ENCODE measurements at regions not wholly inside any gene's neighbourhood (a gene's known extent, or its start where the extent isn't known, plus 50 kb on each side); places are given as distances from the start of the nearest gene placed in this dataset.

GRCh38 chr9:109912082-109912582, 132.1 kb downstream of the PALM2AKAP2 start:
- no peak overlapping the region for H3K9ac ChIP-seq
- no peaks in the 10 kb centered on the region for H3K36me3 ChIP-seq
- H4K20me1 ChIP-seq (ENCODE audit: low read depth), result no peaks in the 10 kb centered on the region
- H3K4me2 ChIP-seq, result no peak overlapping the region
- no peak overlapping the region for H3K4me3 ChIP-seq
- H3K27me3 ChIP-seq, result no peaks in the 10 kb centered on the region
- H3K9me3 ChIP-seq (ENCODE audit: low read depth), result no peaks in the 10 kb centered on the region
- H3K36me3 Mint-ChIP-seq, result no peaks in the 10 kb centered on the region
- peaks cover 10% of the 10 kb centered on the region for H3K4me1 Mint-ChIP-seq
- DNase-seq (ENCODE audit: low spot score), result no peak
- H3K79me2 ChIP-seq (ENCODE audit: low read depth), result no peaks in the 10 kb centered on the region
- H3K27ac Mint-ChIP-seq, result no peak overlapping the region
- H3K4me1 ChIP-seq, result peaks cover 5% of the 10 kb centered on the region
- H3K9me3 Mint-ChIP-seq, result no peaks in the 10 kb centered on the region
- no peak overlapping the region for H3K27ac ChIP-seq
- H3K27me3 Mint-ChIP-seq (ENCODE audit: insufficient read depth, low read depth), result no peaks in the 10 kb centered on the region
- no peaks in the 10 kb centered on the region for H3F3A ChIP-seq (ENCODE audit: low read depth)
- H3K4me3 Mint-ChIP-seq, result no peak overlapping the region
- no peak for TF ChIP-seq CTCF (IDR thresholded peaks at IDR 0.05)
- no peak for TF ChIP-seq EZH2 (IDR thresholded peaks at IDR 0.05)
- TF ChIP-seq EZH2phosphoT487 (IDR thresholded peaks at IDR 0.05), result no peak
- H2AFZ ChIP-seq (replicated peaks), result no peak overlapping the region

GRCh38 chr9:109912726-109913460, 132.9 kb downstream of the PALM2AKAP2 start:
- Histone ChIP-seq H3K4me3 (no peak overlapping the region), H3K9ac (no peak overlapping the region), H3K27me3 (no peaks in the 10 kb centered on the region), H3K4me1 (no peaks in the 10 kb centered on the region), H4K20me1 (ENCODE audit: low read depth) (no peaks in the 10 kb centered on the region), H3K36me3 (no peaks in the 10 kb centered on the region), H3K9me3 (ENCODE audit: low read depth) (no peaks in the 10 kb centered on the region), H3K4me2 (no peak overlapping the region), H3F3A (ENCODE audit: low read depth) (no peaks in the 10 kb centered on the region), H3K79me2 (ENCODE audit: low read depth) (no peaks in the 10 kb centered on the region), H2AFZ (replicated peaks) (no peak overlapping the region), H3K27ac (no peak overlapping the region)
- Mint-ChIP-seq H3K27ac (no peak overlapping the region), H3K36me3 (no peaks in the 10 kb centered on the region), H3K27me3 (ENCODE audit: insufficient read depth, low read depth) (no peaks in the 10 kb centered on the region), H3K4me3 (no peak overlapping the region), H3K9me3 (no peaks in the 10 kb centered on the region), H3K4me1 (peaks cover 3% of the 10 kb centered on the region)
- TF ChIP-seq EZH2phosphoT487 (IDR thresholded peaks at IDR 0.05), result no peak
- TF ChIP-seq CTCF (IDR thresholded peaks at IDR 0.05), result no peak
- no peak for TF ChIP-seq EZH2 (IDR thresholded peaks at IDR 0.05)
- DNase-seq (ENCODE audit: low spot score), result no peak

GRCh38 chr9:109913461-109913810, 133.4 kb downstream of the PALM2AKAP2 start:
- H3K9me3 ChIP-seq (ENCODE audit: low read depth), result no peaks in the 10 kb centered on the region
- TF ChIP-seq CTCF (IDR thresholded peaks at IDR 0.05) (no peak), EZH2 (IDR thresholded peaks at IDR 0.05) (no peak), EZH2phosphoT487 (IDR thresholded peaks at IDR 0.05) (no peak)
- H3K27ac Mint-ChIP-seq, result no peak overlapping the region
- no peaks in the 10 kb centered on the region for H3K36me3 Mint-ChIP-seq
- H3F3A ChIP-seq (ENCODE audit: low read depth), result no peaks in the 10 kb centered on the region
- no peak overlapping the region for H3K27ac ChIP-seq
- no peak overlapping the region for H3K4me2 ChIP-seq
- H3K9me3 Mint-ChIP-seq, result no peaks in the 10 kb centered on the region
- no peak overlapping the region for H3K4me3 Mint-ChIP-seq
- peaks cover 4% of the 10 kb centered on the region for H3K4me1 Mint-ChIP-seq
- H3K4me3 ChIP-seq, result no peak overlapping the region
- H4K20me1 ChIP-seq (ENCODE audit: low read depth), result no peaks in the 10 kb centered on the region
- no peaks in the 10 kb centered on the region for H3K27me3 Mint-ChIP-seq (ENCODE audit: insufficient read depth, low read depth)
- no peaks in the 10 kb centered on the region for H3K79me2 ChIP-seq (ENCODE audit: low read depth)
- no peaks in the 10 kb centered on the region for H3K36me3 ChIP-seq
- no peak overlapping the region for H3K9ac ChIP-seq
- no peak for DNase-seq (ENCODE audit: low spot score)
- H3K27me3 ChIP-seq, result no peaks in the 10 kb centered on the region
- no peaks in the 10 kb centered on the region for H3K4me1 ChIP-seq
- no peak overlapping the region for H2AFZ ChIP-seq (replicated peaks)
